Fibroblast of peridontal ligament (primary cell): ENCODE measurements at regions not wholly inside any gene's neighbourhood (a gene's known extent, or its start where the extent isn't known, plus 50 kb on each side); places are given as distances from the start of the nearest gene placed in this dataset.

Source experiments
- DNase-seq: peaks from one replicate; pipeline ENCODE4 v3.0.0-alpha.2; 2010; ENCODE audit errors: extremely low read depth

DNA sequence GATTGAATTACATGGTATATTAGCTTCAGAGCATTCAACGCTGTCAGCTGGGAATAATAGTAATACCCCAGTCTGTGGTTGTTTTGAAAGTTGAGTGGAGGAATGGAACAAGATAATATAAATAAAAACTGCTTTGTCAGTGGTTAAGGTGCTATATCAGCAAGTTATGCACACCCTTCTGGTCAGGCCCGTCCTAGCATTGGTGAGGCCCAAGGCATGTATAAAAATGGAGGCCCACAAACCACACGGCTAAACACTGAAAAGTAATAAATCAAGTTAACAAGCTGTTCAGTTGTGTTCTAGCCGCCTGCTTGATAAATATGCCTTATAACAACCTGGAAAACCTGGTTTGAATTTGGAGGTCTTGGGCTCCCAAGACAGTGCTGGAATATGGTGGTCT lies 77.4 kb downstream of the PSMG1 start:
- DNase-seq: no peak

DNA sequence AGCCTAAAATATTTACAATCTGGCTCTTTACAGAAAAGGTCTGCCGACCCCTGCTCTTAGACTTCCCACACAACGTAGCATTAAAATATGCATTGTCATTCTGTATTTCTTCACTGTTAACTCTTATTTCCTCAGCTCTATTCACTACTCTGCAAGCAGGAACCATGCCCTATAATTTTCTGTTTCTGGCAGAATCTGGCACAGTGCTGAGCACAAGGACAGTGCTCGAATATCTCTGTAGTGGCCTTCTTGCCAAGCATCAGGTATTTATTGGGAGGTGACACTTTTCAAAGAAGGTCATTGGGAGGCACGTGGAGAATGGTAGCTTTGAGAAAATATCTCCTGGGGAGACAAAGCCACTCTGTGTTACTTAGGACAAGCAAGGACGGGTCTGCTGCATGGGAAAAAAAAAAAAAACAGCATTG lies 77.9 kb downstream of the PSMG1 start:
- DNase-seq: no peak

DNA sequence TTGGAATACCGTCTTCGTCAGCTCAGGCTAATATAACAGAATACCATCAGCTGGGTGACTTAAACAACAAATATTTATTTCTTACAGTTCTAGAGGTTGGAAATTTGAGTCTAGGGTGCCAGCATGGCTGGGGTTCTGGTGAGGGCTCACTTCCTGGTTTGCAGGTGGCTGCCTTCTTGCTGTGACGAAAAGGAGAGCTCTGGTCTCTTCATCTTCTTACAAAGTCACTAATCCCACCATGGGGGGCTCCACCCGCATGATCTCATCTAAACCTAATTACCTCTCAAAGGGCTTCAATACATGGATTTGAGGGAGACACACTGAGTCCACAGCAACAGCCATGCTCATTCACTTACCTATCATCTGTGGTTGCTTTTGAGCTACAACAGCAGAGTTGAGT lies 78.3 kb downstream of the PSMG1 start:
- DNase-seq: no peak

DNA sequence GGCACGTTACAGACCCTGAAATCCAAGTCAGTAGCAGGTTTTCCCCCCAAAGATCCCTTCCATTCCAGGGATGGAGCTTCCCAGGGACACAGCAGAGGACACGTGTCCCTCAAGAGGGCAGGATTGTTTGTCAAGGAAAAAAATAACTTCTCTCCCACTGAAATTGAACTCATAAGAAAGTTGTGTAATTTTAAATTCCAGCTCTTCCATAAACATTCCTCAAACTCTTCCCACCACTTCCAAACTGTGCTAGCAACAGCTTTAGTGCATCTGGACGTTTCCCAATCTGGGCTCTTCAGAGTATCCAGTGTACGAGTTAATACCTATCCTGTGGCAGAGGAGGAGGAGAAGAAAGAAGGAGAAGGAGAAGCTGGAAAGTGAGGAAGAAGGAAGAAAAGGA lies 79.6 kb downstream of the PSMG1 start:
- peak; percentile 64 for DNase-seq

DNA sequence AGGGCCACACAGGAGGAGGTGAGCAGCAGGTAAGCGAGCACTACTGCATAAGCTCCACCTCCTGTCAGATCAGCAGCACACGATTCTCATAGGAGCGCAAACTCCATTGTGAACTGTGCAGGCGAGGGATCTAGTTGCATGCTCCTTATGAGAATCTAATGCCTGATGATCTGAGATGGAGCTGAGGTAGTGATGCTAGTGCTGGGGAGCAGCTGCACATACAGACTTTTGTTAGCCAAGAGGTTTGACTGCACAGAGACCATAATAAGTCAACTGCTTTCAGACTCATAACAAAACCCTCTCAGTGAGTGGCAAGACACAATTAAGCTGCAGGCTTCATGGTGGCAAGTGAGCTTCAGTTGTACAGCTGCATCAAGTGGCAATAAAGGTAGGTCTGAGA lies 83.4 kb downstream of the PSMG1 start:
- no peak for DNase-seq

DNA sequence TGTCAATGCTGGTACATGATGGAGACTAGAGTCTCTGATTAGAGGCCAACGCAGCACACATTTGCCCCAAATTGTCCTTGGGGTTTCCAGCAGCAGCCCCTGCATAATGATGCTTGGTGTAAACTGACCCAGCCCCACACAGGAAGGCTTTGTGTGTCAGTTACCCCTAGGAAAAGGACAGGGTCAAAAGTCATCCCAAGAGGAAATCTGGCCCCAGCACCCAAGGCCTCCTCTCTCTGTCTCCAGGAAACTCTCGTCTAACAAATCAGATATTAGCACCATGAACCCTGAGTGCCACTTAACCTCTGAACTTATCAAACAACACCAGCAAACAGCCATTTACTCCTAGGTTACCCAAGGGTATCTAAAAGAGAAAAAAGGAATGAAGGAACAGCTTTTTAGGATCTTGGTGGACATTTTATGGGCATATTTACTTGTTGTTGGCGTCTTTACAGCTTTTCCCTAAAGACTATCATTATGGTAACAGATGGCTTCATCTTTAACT lies 84.5 kb downstream of the PSMG1 start:
- DNase-seq: no peak

DNA sequence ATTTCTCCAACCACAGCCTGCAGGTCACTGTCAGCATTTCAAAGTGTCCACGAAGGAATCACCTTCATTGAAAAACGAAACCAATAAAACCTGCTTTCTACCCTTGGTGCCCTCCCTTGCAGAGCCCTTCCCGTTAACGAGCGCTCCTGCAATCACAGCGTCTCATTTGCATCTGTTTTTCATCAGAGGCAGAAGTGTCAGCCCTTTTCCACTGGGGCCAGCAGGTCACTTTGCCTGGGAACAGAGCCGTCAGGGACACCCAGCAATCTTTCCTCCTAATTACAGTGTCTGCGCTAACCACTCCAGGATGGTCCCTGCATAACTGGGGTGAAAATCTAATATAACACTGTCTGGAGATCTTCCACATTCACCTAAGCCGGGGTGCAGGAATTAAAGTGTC lies 85.3 kb downstream of the PSMG1 start:
- DNase-seq: no peak

DNA sequence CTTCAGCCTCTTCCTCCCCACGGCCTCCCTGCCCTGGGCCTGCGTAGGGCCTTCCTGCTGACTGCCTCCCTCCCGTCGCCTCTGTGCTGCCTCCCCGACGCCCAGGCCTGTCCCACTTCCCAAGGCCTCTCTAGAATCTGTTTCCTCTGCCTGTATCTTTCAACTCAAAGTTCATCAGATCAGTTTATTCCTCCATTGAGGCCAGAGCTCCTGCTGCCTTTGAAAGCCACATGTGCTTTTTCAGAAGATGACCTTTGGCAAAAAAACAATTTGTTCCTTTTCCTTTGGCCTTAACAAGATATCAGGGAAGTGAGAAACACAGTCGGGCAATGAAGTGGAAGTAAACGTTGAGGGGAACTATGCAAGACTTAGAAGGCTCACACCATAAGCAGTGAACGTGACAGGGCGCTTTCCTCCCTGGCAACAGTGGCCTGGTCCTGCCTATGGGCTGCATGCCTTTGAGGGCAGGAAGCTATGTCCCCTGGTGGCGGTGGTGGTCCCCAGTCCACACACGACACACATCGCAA lies 85.9 kb downstream of the PSMG1 start:
- DNase-seq: no peak

DNA sequence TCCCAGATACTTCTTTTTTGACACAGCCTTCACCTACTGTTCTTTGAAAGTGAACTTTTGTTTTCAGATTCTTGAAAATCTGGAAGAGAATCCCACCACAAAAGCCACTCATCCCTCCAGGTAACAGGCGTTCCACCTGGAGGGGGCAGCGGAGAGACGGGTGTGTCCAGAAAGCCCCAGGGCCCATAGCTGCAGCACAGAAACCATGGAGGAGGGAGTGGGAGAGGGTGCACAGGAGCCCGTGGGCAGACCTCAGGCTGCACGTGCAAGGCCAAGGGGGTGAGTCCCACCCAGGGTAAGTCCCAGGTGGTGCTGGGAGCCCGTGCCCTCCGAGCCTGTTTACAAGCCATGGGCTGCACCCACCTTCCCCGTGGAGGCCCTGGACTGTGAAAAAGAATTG lies 86.5 kb downstream of the PSMG1 start:
- no peak for DNase-seq

DNA sequence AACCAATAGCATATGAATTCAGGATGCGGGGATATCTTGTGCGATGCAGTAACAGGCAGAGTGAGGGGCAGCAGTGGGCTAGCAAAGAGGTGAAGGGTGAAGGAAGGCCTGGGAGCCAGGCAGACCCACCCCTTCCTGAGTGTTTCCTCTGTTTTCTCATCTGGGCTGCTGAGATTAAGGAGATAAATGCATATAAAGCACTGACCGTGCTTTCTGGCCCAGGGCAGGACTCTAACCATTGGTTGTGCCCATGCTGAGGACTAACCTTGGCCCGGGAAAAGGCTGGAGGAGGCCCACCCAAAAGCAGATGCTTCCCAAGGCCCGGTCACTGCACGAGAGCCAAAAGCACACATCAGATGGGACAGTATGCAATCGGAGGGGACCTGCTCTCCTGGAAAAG lies 87.6 kb downstream of the PSMG1 start:
- no peak for DNase-seq

DNA sequence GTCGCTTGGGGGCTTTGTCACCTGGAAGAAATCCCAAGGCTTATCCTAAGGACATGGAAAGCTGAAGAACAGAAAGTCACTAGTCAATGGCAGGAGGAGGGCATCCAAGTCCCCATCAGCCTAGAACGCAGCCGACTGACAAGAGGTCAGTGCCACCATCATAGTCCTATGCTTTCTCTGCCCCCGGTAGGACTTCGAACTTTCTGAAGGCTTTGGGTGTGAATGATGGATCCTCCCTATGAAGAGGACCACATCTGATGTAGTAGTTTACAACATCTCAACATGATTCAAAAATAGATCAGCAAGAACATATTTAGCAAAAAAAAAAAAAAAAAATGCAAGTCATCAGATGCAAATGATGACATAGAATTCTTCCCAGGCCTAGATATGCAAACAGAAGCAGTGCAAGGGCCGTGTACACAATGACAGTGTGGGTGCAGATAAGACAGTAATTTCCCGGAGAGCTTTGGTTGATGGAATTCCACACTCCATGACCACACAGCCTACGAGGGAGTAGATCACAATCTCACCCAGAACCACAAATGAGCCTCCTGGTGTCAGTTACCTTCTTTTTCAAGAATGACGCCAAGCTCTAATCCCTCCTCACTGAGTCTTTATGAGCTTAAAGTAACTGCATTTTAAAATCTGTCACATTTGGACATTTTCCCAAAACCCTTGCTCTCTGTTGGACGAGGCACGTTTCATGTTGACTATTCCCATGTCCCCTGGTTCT lies 88.2 kb downstream of the PSMG1 start:
- peak; percentile 33 for DNase-seq

DNA sequence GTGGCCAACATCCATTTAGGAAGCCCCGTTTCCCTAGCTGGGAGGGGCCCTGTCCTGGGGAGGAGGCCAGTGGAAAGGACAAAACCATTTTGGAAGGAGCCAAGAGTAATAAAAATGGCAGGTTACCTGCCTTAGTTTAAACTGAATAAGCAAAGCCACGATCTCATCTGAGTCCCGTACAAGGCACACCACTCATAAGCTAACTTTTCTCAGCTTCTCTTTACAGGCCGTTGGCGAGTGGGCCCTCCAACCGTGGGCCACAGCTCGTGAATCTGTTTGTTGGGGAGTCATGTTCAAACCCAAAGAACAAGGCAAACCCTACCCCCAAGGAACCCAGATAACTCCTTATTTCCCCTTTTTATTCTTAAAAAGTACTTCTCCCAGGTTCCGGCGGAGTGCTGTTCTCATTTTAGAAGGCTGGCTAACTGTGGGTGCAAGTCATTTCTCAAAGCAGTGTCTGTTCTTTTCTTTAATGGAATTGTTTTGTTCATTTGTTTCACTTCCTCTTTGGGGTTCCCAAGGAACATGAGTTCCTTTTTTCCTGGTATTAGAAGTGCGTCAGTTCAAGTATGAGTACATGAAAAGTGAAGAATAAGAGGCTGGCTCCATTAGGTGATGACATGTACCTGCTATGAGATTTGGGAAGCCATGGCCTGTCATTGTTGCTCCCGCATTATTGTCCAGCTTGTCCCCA lies 89.0 kb downstream of the PSMG1 start:
- DNase-seq: no peak

DNA sequence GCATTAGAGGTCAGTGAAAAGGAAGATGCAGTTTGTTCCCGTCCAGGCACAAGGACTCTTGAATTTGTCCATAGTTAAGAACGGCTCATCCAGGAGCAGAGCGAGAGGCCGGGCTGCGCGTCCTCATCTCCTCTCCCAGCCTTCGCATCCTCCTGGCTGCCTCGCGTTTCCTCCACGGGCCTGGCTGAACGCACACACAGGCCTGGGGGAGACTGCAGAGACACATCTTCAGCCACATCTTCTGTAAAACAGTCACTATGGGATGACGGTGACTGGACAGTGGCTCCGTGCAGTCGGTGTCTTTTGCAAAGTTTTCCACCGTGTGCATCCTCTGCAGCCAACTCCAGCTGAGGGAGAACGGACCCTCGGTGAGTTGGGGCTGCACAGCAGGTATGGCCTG lies 89.7 kb downstream of the PSMG1 start:
- DNase-seq: no peak

DNA sequence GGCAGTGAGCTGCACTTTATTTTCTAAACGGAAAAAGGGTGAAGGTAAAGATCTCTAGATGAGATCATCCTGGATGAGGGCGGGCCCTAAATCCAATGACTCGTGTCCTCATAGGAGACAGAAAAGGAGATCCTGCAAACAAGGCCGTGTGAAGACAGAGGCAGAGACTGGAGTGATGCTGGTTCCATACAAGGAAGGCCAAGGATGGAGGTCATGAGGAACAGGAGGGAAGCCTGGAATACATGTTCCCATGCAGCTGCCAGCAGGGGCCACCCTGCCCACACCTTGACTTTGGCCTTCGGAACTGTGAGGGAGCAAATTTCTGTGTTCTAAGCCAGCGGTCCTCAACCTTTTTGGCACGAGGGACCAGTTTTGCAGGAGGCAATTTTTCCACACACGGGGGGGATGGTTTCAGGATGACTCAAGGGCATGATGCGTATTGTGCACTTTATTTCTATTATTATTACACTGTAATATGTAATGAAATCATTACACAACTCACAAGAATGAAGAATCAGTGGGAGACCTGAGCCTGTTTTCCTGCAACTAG lies 94.3 kb downstream of the PSMG1 start:
- peak; percentile 31 for DNase-seq

DNA sequence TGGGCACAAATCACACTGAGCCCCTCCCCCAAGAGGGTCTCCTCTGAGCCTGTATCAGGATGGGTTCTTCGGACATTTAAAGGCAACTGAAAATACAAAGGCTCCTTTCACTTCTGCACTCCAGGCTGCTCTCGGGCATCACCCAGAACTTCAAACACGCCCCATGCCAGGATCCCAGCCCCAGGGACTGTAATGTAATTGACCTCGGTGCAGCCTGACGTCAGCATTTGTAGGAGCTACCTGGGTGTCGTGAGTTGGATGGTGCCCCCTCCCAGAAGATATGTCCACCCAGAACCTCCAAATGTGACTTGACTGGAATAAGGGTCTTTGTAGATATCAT lies 95.2 kb downstream of the PSMG1 start:
- DNase-seq: no peak

DNA sequence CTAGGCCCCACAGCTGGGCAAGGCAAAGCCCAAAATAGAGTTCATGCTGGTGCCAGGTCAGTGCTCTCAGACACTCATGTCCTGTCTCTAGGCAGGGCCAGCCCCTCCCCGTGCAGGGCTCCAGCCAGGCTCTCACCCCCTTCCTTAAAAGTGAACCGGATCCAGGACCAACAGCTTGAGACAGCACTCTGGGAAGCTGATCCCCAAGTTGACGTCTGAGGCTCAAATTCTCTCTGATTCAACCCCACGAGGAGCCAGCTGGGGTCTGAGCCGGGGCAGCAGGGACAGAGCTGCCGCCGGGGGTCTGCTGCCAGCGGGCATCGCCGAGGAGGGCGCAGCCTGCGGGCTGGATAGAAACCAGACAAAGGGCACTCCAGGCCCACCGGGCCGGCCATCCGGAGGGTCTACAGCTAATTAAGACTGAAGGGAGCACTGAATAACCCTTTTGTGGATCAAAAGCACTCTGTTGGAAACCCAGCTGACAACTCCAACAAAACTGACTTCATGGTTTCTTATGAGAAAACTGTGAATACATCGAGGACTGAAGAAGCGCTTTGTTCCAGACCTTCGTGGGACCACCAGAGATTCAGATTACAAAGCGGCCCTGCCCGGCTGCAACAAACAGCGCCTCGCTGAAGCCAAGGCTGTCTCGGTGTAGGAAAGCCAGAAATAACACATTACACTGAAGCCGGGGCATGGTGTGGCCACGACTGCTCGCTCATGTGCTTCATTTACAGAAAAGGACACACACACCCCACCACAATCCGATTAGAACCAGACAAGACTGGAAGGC lies 95.8 kb downstream of the PSMG1 start:
- no peak for DNase-seq

DNA sequence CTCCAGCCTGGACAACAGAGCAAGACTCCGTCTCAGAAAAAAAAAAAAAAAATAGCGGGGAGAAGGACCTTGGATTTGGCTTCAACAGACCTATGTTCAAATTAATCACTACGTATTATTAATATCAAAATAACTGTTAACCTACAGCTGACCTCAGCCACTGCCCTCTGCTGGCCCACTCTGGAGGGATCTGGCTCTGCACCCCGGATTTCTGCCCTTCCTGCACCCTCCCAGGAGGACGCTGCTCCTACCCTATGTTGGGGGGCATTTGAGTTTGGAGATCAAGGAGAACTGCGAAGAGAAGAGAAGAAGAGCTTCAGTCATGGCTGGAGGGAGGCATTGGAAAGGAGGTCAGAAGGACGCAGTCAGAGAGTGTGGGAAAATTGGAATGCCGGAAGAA lies 96.7 kb downstream of the PSMG1 start:
- no peak for DNase-seq

DNA sequence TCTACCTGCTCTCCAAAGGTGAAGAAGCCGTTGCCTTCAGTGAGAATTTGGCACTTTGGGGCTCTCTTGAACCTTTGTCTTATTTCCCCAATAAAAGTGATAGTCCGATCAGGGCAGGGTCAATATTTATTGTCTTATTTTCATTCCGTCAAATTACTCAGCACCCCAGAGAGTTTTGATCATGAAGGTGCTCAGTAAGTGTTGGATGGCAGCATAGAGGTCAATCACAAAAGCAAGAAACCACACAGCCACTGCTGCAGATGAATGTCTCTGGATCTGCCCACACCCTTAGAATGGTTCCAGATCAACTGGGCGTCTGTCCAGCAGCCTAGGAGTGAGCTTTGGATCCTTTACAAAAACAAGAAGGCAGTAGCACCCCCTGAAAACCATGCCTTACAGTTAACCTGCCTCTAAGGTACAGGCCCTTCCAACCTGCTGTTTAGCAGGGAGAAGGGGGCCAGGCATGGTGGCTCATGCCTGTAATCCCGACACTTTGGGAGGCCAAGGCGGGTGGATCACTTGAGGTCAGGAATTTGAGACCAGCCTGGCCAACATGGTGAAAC lies 97.3 kb downstream of the PSMG1 start:
- no peak for DNase-seq

DNA sequence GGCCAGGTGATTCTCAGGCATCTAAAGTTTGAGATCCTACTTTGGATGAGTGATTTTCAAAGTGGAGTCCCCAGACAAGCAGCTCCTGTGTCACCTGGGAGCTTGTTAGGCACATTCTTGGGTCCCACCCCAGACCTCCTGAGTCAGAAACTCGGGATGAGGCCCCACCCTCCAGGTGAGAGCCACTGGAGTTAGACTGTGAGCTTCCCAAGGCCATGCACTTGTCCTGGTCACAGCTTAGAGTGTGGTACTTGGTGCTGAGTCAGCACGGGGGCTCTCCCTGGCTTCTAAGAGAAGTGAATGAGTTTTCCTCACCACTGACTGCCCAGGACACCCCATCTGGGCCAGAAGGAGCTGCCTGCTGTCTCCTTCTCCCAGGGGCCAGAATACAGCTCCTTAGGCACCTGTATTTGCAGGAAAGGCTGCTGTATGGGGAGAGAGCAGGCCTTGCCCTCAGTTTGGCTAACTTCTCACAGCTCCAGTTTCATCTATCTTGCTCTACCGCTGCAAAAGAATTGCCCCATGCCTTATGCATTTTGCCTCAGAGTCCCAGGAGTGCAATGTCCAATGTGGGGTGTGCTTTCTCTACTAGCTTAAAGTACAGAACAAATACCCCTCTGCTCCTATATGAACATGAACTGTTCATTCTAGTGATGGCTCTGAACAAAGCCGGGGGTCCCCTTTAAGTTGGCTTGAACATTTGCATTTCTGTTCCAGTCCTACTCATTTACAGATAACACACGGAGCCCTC lies 98.1 kb downstream of the PSMG1 start:
- DNase-seq: no peak

DNA sequence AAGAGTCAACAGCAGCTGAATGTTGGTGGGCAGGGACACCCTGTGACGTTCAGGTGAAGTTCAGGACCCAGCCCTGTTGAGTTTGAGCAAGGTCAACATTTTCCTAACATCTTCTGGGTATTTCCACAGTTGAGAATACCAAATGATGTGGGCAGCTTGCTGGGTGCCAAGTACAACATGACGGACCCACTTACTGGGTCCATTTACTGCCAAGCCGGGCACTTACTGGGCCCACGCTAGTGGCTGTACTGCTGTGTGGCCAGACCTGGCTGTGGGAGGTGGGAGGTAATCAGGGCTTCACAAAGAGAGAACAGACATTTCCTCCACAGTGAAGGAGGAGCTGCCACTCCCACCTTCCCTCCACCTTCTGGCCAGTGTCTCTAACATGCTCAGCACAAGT lies 99.2 kb downstream of the PSMG1 start:
- no peak for DNase-seq

DNA sequence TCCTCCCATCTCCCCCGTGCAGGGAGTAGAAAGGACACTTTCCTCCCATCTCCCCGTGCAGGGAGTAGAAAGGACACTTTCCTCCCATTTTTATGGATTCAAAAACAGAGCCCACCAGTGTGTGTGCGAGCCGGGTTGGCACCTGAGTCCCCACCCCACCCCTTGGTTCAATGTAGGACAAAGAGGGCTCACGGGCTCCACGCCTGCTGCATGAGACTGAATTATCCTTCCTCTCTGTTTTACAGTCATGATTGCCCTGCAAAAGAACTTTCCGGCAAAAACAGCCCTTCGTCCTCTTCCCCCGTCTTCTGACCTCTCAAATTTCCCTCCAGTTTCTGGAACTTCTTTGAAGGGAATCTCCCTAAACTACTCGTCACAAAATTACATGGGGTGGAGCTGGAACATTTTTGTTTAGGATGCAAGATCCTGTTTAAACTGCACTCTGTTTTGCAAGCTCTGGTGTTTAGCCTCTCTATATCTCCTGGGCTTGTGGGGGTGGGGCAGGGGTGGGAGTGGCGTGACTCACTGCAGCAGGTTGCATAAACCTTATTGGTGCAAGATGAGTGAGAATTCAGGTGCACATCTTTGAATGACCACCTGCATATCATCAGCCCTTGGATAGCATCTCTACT lies 99.8 kb downstream of the PSMG1 start:
- peak; percentile 16 for DNase-seq
